NCI-H2227 (cell line): ENCODE measurements at regions not wholly inside any gene's neighbourhood (a gene's known extent, or its start where the extent isn't known, plus 50 kb on each side); places are given as distances from the start of the nearest gene placed in this dataset.
"Not testable (repeated sequence)": the region's sequence is repeated elsewhere in the genome, so short reads cannot be mapped to it uniquely, and the experiment has no call there.

ENCODE experiments used
- DNase-seq: peaks from one replicate; lab custom pipeline; 2025; ENCODE audit not compliant: unreplicated experiment; lab: John Stamatoyannopoulos, UW

- peak; percentile 33 for DNase-seq
Measured at GRCh38 chr2:150120326-150120955, 367.0 kb downstream of the RND3 start.

- peak; percentile 17 for DNase-seq
Measured at GRCh38 chr2:150119819-150120218, 367.6 kb downstream of the RND3 start.

- DNase-seq: not testable (repeated sequence)
Measured at GRCh38 chr2:150114089-150114488, 373.4 kb downstream of the RND3 start.

- DNase-seq: no peak
Measured at GRCh38 chr2:150110548-150110947, 376.9 kb downstream of the RND3 start.

- DNase-seq: no peak
Measured at GRCh38 chr2:150109912-150110311, 377.6 kb downstream of the RND3 start.

- DNase-seq: no peak
Measured at GRCh38 chr2:150109028-150109427, 378.4 kb downstream of the RND3 start.

GRCh38 chr2:150107816-150108215, 379.7 kb downstream of the RND3 start:
- no peak for DNase-seq

GRCh38 chr2:150107170-150107569, 380.3 kb downstream of the RND3 start:
- no peak for DNase-seq

- no peak for DNase-seq
Measured at GRCh38 chr2:150101947-150102346, 385.5 kb downstream of the RND3 start.

- no peak for DNase-seq
Measured at GRCh38 chr2:150100834-150101233, 386.6 kb downstream of the RND3 start.

GRCh38 chr2:150100336-150100735, 387.1 kb downstream of the RND3 start:
- no peak for DNase-seq

- DNase-seq: no peak
Measured at GRCh38 chr2:150099805-150100204, 387.7 kb downstream of the RND3 start.

- no peak for DNase-seq
Measured at GRCh38 chr2:150097901-150098531, 389.5 kb downstream of the RND3 start.

- no peak for DNase-seq
Measured at GRCh38 chr2:150097402-150097801, 390.1 kb downstream of the RND3 start.

GRCh38 chr2:150095361-150096095, 391.9 kb downstream of the RND3 start:
- no peak for DNase-seq

GRCh38 chr2:150091846-150092245, 395.6 kb downstream of the RND3 start:
- peak; percentile 8 for DNase-seq

- DNase-seq: no peak
Measured at GRCh38 chr2:150090031-150090430, 397.4 kb downstream of the RND3 start.

GRCh38 chr2:150088538-150088937, 398.9 kb downstream of the RND3 start:
- DNase-seq: no peak

- DNase-seq: no peak
Measured at GRCh38 chr2:150085478-150085877, 402.0 kb downstream of the RND3 start.

GRCh38 chr2:150081775-150082481, 405.5 kb downstream of the RND3 start:
- no peak for DNase-seq

GRCh38 chr2:150076281-150076680, 411.2 kb downstream of the RND3 start:
- DNase-seq: no peak

- no peak for DNase-seq
Measured at GRCh38 chr2:150075831-150076230, 411.6 kb downstream of the RND3 start.
